Fibroblast of the aortic adventitia (primary cell): ENCODE measurements at regions not wholly inside any gene's neighbourhood (a gene's known extent, or its start where the extent isn't known, plus 50 kb on each side); places are given as distances from the start of the nearest gene placed in this dataset.
A peak's percentile ranks its signal among the peaks of the same experiment; 100 is the strongest.

Experiments
- DNase-seq: peaks from one replicate; pipeline ENCODE4 v3.0.0-alpha.2; 2010; ENCODE audit warnings: low read depth
- H3K4me3 ChIP-seq: 2 replicates; pipeline ENCODE4 v1.5.1; 2011; ENCODE audit warnings: low read depth, mild to moderate bottlenecking, control low read depth, low read length, moderate library complexity
- TF ChIP-seq, protein P1 (sequence below): IDR thresholded peaks from 2 replicates; pipeline ENCODE4 v1.5.1; 2011; ENCODE audit warnings: mild to moderate bottlenecking, low read length, control low read depth, inconsistent platforms; ENCODE audit not compliant: insufficient read depth

DNA sequence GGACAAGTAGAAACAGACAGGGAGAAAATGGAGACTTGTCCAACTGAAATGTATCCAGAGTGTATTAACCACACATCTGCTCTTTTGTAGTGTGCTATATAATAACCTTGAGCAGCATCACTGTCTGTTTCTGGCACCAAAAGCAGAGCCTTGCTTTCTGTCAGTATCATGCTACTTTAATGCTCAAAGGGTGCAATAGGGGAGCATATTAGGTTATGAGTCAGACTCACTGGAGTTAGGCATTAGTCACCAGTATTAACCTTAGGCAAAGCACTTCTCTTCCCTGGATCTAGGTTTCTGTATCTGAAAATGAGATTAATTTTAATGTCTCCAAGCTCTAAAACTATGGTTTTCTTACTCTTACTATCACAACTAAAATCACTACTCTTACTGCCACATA is 280.1 kb downstream of the TFAP2B start:
- TF ChIP-seq, protein P1, sequence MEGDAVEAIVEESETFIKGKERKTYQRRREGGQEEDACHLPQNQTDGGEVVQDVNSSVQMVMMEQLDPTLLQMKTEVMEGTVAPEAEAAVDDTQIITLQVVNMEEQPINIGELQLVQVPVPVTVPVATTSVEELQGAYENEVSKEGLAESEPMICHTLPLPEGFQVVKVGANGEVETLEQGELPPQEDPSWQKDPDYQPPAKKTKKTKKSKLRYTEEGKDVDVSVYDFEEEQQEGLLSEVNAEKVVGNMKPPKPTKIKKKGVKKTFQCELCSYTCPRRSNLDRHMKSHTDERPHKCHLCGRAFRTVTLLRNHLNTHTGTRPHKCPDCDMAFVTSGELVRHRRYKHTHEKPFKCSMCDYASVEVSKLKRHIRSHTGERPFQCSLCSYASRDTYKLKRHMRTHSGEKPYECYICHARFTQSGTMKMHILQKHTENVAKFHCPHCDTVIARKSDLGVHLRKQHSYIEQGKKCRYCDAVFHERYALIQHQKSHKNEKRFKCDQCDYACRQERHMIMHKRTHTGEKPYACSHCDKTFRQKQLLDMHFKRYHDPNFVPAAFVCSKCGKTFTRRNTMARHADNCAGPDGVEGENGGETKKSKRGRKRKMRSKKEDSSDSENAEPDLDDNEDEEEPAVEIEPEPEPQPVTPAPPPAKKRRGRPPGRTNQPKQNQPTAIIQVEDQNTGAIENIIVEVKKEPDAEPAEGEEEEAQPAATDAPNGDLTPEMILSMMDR, result no peak
- peak; percentile 3 for DNase-seq

DNA sequence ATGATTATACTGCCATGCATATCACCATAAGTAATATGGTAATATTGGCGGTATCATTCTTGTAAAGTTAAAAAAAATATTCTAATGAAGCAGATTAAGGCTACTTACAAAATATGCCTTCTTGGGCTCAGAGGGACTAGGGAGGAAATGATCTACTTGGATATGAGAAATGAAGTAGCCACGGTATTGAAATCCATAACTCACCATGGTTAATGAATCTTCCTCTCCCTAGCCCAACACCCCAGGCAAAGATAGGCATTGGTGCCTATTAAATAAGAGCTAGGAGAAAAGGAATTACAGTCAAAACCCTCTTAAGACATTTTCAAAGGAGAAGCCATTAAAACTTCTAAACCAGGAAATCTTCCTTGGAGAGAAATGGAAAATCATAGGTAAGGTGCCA is 280.5 kb downstream of the TFAP2B start:
- H3K4me3 ChIP-seq, result no peak overlapping the region
- TF ChIP-seq, protein P1, result no peak

More for the DNA sequence above, 280.1 kb downstream of the TFAP2B start:
- H3K4me3 ChIP-seq, result no peak overlapping the region

GRCh38 chr6:51105357-51105756 is 286.7 kb downstream of the TFAP2B start:
- TF ChIP-seq, protein P1, result no peak
- DNase-seq, result no peak
- H3K4me3 ChIP-seq, result no peak overlapping the region

More for the DNA sequence above, 280.5 kb downstream of the TFAP2B start:
- DNase-seq, result no peak

- no peak overlapping the region for H3K4me3 ChIP-seq
- no peak for DNase-seq
- TF ChIP-seq, protein P1, result no peak
These were observed 289.1 kb downstream of the TFAP2B start for GRCh38 chr6:51107769-51108203.

DNA sequence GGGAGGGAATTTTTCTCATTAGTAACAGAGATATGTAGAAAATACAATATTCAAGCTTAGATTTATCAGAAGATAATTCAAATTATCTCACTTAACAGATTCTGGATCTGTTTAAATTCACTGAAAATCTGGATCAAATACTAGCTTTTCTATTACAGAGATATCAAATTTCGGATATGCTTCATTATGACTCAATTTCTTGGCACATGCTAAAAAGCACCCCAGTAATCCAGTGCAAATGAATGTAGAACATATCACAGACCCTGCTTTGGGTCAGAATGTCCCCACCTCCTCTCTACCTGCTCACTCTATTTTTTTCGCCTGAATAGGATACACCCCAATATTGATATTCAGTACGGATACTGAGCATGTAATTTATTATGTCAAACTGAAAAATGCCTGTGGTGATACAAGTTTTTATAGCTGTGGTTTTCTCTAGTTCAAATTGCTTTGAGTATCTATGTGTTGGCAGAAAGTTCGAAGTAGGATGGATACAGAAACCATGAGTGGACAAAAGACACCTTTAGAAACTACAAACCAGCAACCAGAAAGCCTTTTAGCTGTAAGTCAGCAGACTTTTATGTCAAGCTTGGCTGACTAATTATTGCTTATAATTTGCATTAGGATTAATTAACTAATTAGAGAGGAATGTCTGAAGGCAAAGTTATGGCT is 290.0 kb downstream of the TFAP2B start:
- TF ChIP-seq, protein P1, result no peak
- no peak overlapping the region for H3K4me3 ChIP-seq
- DNase-seq, result no peak

GRCh38 chr6:51112731-51113130 is 294.1 kb downstream of the TFAP2B start:
- TF ChIP-seq, protein P1, result no peak
- H3K4me3 ChIP-seq, result no peak overlapping the region
- DNase-seq, result peak; percentile 10

DNA sequence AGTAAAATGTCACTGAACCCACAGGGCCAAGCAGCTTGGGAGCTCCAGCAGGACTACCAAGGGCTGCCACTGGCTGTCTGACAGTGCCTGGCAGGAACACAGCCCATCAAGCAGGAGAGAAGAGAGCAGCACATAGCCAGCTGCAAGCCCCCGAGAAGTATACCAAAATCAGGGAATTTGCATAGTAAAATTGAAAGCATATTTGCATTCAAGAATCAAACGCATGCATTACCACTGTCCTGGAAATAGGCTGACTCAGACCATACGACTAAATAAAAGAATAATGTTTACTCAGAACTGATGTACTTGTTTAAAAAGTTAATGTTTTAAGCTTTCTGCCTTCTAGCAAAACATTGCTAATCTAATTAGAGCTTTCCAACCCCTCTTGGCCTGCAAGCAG is 298.1 kb downstream of the TFAP2B start:
- TF ChIP-seq, protein P1, result no peak
- no peak for DNase-seq
- H3K4me3 ChIP-seq, result no peak overlapping the region
